MM.1S (cell line): ENCODE measurements at regions not wholly inside any gene's neighbourhood (a gene's known extent, or its start where the extent isn't known, plus 50 kb on each side); places are given as distances from the start of the nearest gene placed in this dataset.

Experiments used
- DNase-seq: peaks from one replicate; pipeline ENCODE4 v3.0.0-alpha.2; 2015
- H2AFZ ChIP-seq: fragments of 300-600 bp; sonication (generic); 2 replicates; pipeline ENCODE4 v1.6.0; 2016; ENCODE audit warnings: antibody characterized with exemption, low read length
- H3F3A ChIP-seq: fragments of 300-600 bp; sonication (generic); 2 replicates; pipeline ENCODE4 v1.6.1; 2016; ENCODE audit warnings: mild to moderate bottlenecking, antibody characterized with exemption, low read length, moderate library complexity, mixed read lengths; ENCODE audit not compliant: insufficient read depth
- H3K27ac ChIP-seq: fragments of 300-600 bp; sonication (generic); 2 replicates; pipeline ENCODE4 v1.5.1; 2016; ENCODE audit warnings: mild to moderate bottlenecking, low read length
- H3K27me3 ChIP-seq: fragments of 300-600 bp; sonication (generic); replicated peaks from 2 replicates; pipeline ENCODE4 v1.6.0; 2016; ENCODE audit warnings: low read length; ENCODE audit not compliant: insufficient read depth
- H3K36me3 ChIP-seq: fragments of 300-600 bp; sonication (generic); replicated peaks from 2 replicates; pipeline ENCODE4 v1.6.1; 2016; ENCODE audit warnings: mild to moderate bottlenecking, low read length, mixed read lengths; ENCODE audit not compliant: insufficient read depth
- H3K4me1 ChIP-seq: fragments of 300-600 bp; sonication (generic); 2 replicates; pipeline ENCODE4 v1.6.1; 2016; ENCODE audit warnings: low read length, mixed read lengths
- H3K4me2 ChIP-seq: fragments of 300-600 bp; sonication (generic); 2 replicates; pipeline ENCODE4 v1.6.0; 2016; ENCODE audit warnings: low read depth, low read length
- H3K4me3 ChIP-seq: fragments of 300-600 bp; sonication (generic); 2 replicates; pipeline ENCODE4 v1.5.1; 2016; ENCODE audit warnings: low read length, mixed read lengths
- H3K79me2 ChIP-seq: fragments of 300-600 bp; sonication (generic); 2 replicates; pipeline ENCODE4 v1.6.1; 2016; ENCODE audit warnings: mixed run types, low read length, mixed read lengths
- H3K9ac ChIP-seq: fragments of 300-600 bp; sonication (generic); 2 replicates; pipeline ENCODE4 v1.6.1; 2016; ENCODE audit warnings: low read length, mixed read lengths
- H3K9me2 ChIP-seq: fragments of 300-600 bp; sonication (generic); replicated peaks from 2 replicates; pipeline ENCODE4 v1.6.1; 2016; ENCODE audit warnings: mild to moderate bottlenecking, low read length, mixed read lengths; ENCODE audit not compliant: insufficient read depth
- H3K9me3 ChIP-seq: fragments of 300-600 bp; sonication (generic); replicated peaks from 2 replicates; pipeline ENCODE4 v1.6.1; 2016; ENCODE audit warnings: mild to moderate bottlenecking, low read length, mixed read lengths; ENCODE audit not compliant: insufficient read depth
- H4K20me1 ChIP-seq: fragments of 300-600 bp; sonication (generic); 2 replicates; pipeline ENCODE4 v1.6.1; 2016; ENCODE audit warnings: mild to moderate bottlenecking, low read length, moderate library complexity, mixed read lengths; ENCODE audit not compliant: insufficient read depth
- EZH2 ChIP-seq: fragments of 300-600 bp; sonication (generic); optimal IDR thresholded peaks from 2 replicates; pipeline ENCODE3; 2017; ENCODE audit warnings: low read depth, mild to moderate bottlenecking, antibody characterized with exemption, low read length, mixed read lengths
- EZH2phosphoT487 ChIP-seq: fragments of 300-600 bp; sonication (generic); IDR thresholded peaks from 2 replicates; pipeline ENCODE4 v1.6.1; 2018; ENCODE audit warnings: antibody characterized with exemption, low read length
- TF ChIP-seq, protein P1 (sequence below): fragments of 300-600 bp; sonication (generic); IDR thresholded peaks from 2 replicates; pipeline ENCODE4 v1.5.1; 2016; ENCODE audit warnings: antibody characterized with exemption, low read length, mixed read lengths

GRCh38 chr10:34922138-34922537, 107.0 kb upstream of the PARD3 start:
- no peak for DNase-seq
- Histone ChIP-seq H3K79me2 (no peaks in the 10 kb centered on the region), H3K4me3 (no peak overlapping the region), H2AFZ (no peak overlapping the region), H4K20me1 (no peaks in the 10 kb centered on the region), H3F3A (no peaks in the 10 kb centered on the region), H3K27me3 (no peaks in the 10 kb centered on the region), H3K36me3 (no peaks in the 10 kb centered on the region), H3K4me1 (no peaks in the 10 kb centered on the region), H3K9ac (no peak overlapping the region), H3K27ac (no peak overlapping the region), H3K4me2 (no peak overlapping the region), H3K9me3 (no peaks in the 10 kb centered on the region; the same call in 1 of the 2 replicates), H3K9me2 (no peaks in the 10 kb centered on the region)
- TF ChIP-seq, protein P1, sequence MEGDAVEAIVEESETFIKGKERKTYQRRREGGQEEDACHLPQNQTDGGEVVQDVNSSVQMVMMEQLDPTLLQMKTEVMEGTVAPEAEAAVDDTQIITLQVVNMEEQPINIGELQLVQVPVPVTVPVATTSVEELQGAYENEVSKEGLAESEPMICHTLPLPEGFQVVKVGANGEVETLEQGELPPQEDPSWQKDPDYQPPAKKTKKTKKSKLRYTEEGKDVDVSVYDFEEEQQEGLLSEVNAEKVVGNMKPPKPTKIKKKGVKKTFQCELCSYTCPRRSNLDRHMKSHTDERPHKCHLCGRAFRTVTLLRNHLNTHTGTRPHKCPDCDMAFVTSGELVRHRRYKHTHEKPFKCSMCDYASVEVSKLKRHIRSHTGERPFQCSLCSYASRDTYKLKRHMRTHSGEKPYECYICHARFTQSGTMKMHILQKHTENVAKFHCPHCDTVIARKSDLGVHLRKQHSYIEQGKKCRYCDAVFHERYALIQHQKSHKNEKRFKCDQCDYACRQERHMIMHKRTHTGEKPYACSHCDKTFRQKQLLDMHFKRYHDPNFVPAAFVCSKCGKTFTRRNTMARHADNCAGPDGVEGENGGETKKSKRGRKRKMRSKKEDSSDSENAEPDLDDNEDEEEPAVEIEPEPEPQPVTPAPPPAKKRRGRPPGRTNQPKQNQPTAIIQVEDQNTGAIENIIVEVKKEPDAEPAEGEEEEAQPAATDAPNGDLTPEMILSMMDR = no peak
- TF ChIP-seq EZH2 (no peak), EZH2phosphoT487 (no peak)

GRCh38 chr10:34920578-34920977, 105.5 kb upstream of the PARD3 start:
- no peak for DNase-seq
- H4K20me1 ChIP-seq = no peaks in the 10 kb centered on the region
- no peaks in the 10 kb centered on the region for H3K9me2 ChIP-seq
- H3K9ac ChIP-seq = no peak overlapping the region
- H3K27me3 ChIP-seq = no peaks in the 10 kb centered on the region
- no peaks in the 10 kb centered on the region for H3K79me2 ChIP-seq
- H3K9me3 ChIP-seq = no peaks in the 10 kb centered on the region; the same call in 1 of the 2 replicates
- no peak overlapping the region for H3K27ac ChIP-seq
- H3K4me2 ChIP-seq = no peak overlapping the region
- no peak overlapping the region for H3K4me3 ChIP-seq
- H3K36me3 ChIP-seq = no peaks in the 10 kb centered on the region
- H3F3A ChIP-seq = no peaks in the 10 kb centered on the region
- TF ChIP-seq, protein P1 = no peak
- no peak for TF ChIP-seq EZH2
- TF ChIP-seq EZH2phosphoT487 = no peak
- no peak overlapping the region for H2AFZ ChIP-seq
- no peaks in the 10 kb centered on the region for H3K4me1 ChIP-seq

GRCh38 chr10:34918776-34919315, 103.8 kb upstream of the PARD3 start:
- Histone ChIP-seq H3K9ac (no peak overlapping the region), H2AFZ (no peak overlapping the region), H3K79me2 (no peaks in the 10 kb centered on the region), H3K27ac (no peak overlapping the region), H3K9me2 (no peaks in the 10 kb centered on the region), H3F3A (no peaks in the 10 kb centered on the region), H3K4me3 (no peak overlapping the region), H3K4me2 (no peak overlapping the region), H3K9me3 (no peaks in the 10 kb centered on the region; the same call in 1 of the 2 replicates), H3K27me3 (no peaks in the 10 kb centered on the region), H3K4me1 (no peaks in the 10 kb centered on the region), H3K36me3 (no peaks in the 10 kb centered on the region), H4K20me1 (no peaks in the 10 kb centered on the region)
- DNase-seq = no peak
- no peak for TF ChIP-seq EZH2phosphoT487
- TF ChIP-seq, protein P1 = no peak
- TF ChIP-seq EZH2 = no peak
